ENCODE measurements at regions not wholly inside any gene's neighbourhood (a gene's known extent, or its start where the extent isn't known, plus 50 kb on each side); places are given as distances from the start of the nearest gene placed in this dataset.

GRCh38 chr5:166724284-166724683, 1567.2 kb upstream of the WWC1 start:
- TF ChIP-seq, protein P1, sequence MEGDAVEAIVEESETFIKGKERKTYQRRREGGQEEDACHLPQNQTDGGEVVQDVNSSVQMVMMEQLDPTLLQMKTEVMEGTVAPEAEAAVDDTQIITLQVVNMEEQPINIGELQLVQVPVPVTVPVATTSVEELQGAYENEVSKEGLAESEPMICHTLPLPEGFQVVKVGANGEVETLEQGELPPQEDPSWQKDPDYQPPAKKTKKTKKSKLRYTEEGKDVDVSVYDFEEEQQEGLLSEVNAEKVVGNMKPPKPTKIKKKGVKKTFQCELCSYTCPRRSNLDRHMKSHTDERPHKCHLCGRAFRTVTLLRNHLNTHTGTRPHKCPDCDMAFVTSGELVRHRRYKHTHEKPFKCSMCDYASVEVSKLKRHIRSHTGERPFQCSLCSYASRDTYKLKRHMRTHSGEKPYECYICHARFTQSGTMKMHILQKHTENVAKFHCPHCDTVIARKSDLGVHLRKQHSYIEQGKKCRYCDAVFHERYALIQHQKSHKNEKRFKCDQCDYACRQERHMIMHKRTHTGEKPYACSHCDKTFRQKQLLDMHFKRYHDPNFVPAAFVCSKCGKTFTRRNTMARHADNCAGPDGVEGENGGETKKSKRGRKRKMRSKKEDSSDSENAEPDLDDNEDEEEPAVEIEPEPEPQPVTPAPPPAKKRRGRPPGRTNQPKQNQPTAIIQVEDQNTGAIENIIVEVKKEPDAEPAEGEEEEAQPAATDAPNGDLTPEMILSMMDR (IDR thresholded peaks at IDR 0.05), result no peak
- TF ChIP-seq POLR2A (IDR thresholded peaks at IDR 0.05) (no peak), POLR2AphosphoS5 (IDR thresholded peaks at IDR 0.05) (no peak), EP300 (IDR thresholded peaks at IDR 0.05; ENCODE audit: low read depth) (no peak)

Data from transverse colon (tissue), 4 donors.